ENCODE measurements at regions not wholly inside any gene's neighbourhood (a gene's known extent, or its start where the extent isn't known, plus 50 kb on each side); places are given as distances from the start of the nearest gene placed in this dataset.

GRCh38 chr2:220509966-220510365, 882.5 kb downstream of the SLC4A3 start:
- H3K27ac ChIP-seq, result no peak overlapping the region
- H3K9me3 ChIP-seq, result no peaks in the 10 kb centered on the region
- H3K27me3 ChIP-seq (replicated peaks; ENCODE audit: insufficient read depth), result no peaks in the 10 kb centered on the region
- intact Hi-C loops (cut with DNase I), result no loop called here
- 79% methylated on average over 6 of the region's 6 CpGs for WGBS
- H3K4me3 ChIP-seq, result no peak overlapping the region
- H3K4me1 ChIP-seq (replicated peaks), result no peaks in the 10 kb centered on the region
- TF ChIP-seq POLR2AphosphoS5 (IDR thresholded peaks at IDR 0.05), result no peak
- no peak for TF ChIP-seq POLR2A (IDR thresholded peaks at IDR 0.05)
- TF ChIP-seq CTCF (IDR thresholded peaks at IDR 0.05), result no peak
- no peak for DNase-seq (ENCODE audit: low spot score)
- H3K36me3 ChIP-seq, result no peaks in the 10 kb centered on the region

DNA sequence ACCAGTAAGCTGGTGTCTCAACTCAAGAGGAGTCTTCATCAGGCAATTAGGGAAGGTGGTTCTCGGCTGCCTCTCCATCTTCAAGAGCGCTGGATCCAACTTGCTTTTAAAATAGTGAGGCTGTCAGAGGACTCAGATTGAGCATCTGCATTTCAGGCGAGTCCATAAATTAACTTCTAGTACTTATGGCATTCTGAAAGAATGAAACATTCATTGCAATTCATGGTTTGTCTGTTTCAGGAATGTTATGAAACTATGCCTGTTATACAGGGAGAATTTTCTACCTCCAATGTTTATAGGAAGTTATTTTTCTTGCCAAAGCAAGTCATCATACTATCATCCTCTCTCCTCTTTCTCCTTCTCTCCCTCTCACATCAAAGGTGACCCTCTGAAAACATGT, 883.2 kb downstream of the SLC4A3 start:
- intact Hi-C loops (cut with DNase I), result no loop called here
- no peak overlapping the region for H3K27ac ChIP-seq
- H3K4me3 ChIP-seq, result no peak overlapping the region
- H3K27me3 ChIP-seq (replicated peaks; ENCODE audit: insufficient read depth), result no peaks in the 10 kb centered on the region
- 96% methylated on average over 3 of the region's 3 CpGs for WGBS
- DNase-seq (ENCODE audit: low spot score), result no peak
- H3K4me1 ChIP-seq (replicated peaks), result no peaks in the 10 kb centered on the region
- TF ChIP-seq POLR2A (IDR thresholded peaks at IDR 0.05) (no peak), CTCF (IDR thresholded peaks at IDR 0.05) (no peak), POLR2AphosphoS5 (IDR thresholded peaks at IDR 0.05) (no peak)
- H3K9me3 ChIP-seq, result no peaks in the 10 kb centered on the region
- H3K36me3 ChIP-seq, result no peaks in the 10 kb centered on the region

DNA sequence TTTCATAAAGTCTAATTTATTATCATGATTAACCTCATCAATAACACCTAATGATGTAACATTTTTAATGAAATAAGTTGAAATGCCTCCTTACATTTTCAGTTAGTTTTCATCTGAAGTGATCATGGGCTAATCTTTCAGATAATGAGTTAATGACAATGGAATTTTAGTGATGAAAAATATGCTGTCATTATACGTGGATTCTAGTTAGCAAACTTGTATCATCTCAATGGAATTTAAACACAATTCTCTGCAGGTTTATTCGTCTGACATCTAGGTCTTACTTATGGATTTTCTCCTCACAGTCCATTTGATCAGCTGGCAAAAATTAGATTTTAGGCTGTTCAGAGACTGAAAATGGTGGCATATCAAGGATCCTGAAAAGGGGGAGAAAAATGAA, 885.0 kb downstream of the SLC4A3 start:
- TF ChIP-seq POLR2AphosphoS5 (IDR thresholded peaks at IDR 0.05) (no peak), CTCF (IDR thresholded peaks at IDR 0.05) (no peak), POLR2A (IDR thresholded peaks at IDR 0.05) (no peak)
- no peak overlapping the region for H3K4me3 ChIP-seq
- H3K27ac ChIP-seq, result no peak overlapping the region
- no peak for DNase-seq (ENCODE audit: low spot score)
- H3K9me3 ChIP-seq, result no peaks in the 10 kb centered on the region
- intact Hi-C loops (cut with DNase I), result no loop called here
- H3K4me1 ChIP-seq (replicated peaks), result no peaks in the 10 kb centered on the region
- H3K27me3 ChIP-seq (replicated peaks; ENCODE audit: insufficient read depth), result no peaks in the 10 kb centered on the region
- H3K36me3 ChIP-seq, result no peaks in the 10 kb centered on the region
- 83% methylated on average over 2 of the region's 2 CpGs for WGBS

GRCh38 chr2:220513573-220514288, 886.3 kb downstream of the SLC4A3 start:
- WGBS, result 51% methylated on average over 2 of the region's 2 CpGs
- no peak for DNase-seq (ENCODE audit: low spot score)
- Histone ChIP-seq H3K4me3 (no peak overlapping the region), H3K9me3 (no peaks in the 10 kb centered on the region), H3K27ac (no peak overlapping the region), H3K4me1 (replicated peaks) (no peaks in the 10 kb centered on the region), H3K27me3 (replicated peaks; ENCODE audit: insufficient read depth) (no peaks in the 10 kb centered on the region), H3K36me3 (no peaks in the 10 kb centered on the region)
- intact Hi-C loops (cut with DNase I), result no loop called here
- TF ChIP-seq POLR2AphosphoS5 (IDR thresholded peaks at IDR 0.05) (no peak), POLR2A (IDR thresholded peaks at IDR 0.05) (no peak), CTCF (IDR thresholded peaks at IDR 0.05) (no peak)

- no peak overlapping the region for H3K4me3 ChIP-seq
- WGBS, result 96% methylated on average over 5 of the region's 5 CpGs
- no peak overlapping the region for H3K27ac ChIP-seq
- H3K27me3 ChIP-seq (replicated peaks; ENCODE audit: insufficient read depth), result no peaks in the 10 kb centered on the region
- H3K4me1 ChIP-seq (replicated peaks), result no peaks in the 10 kb centered on the region
- no peak for TF ChIP-seq POLR2AphosphoS5 (IDR thresholded peaks at IDR 0.05)
- TF ChIP-seq CTCF (IDR thresholded peaks at IDR 0.05), result no peak
- no peak for TF ChIP-seq POLR2A (IDR thresholded peaks at IDR 0.05)
- intact Hi-C loops (cut with DNase I), result no loop called here
- DNase-seq (ENCODE audit: low spot score), result no peak
- no peaks in the 10 kb centered on the region for H3K36me3 ChIP-seq
- no peaks in the 10 kb centered on the region for H3K9me3 ChIP-seq
Observed at GRCh38 chr2:220521551-220521950, 894.1 kb downstream of the SLC4A3 start.
